ENCODE measurements at regions not wholly inside any gene's neighbourhood (a gene's known extent, or its start where the extent isn't known, plus 50 kb on each side); places are given as distances from the start of the nearest gene placed in this dataset.
"Not testable (repeated sequence)": the region's sequence is repeated elsewhere in the genome, so short reads cannot be mapped to it uniquely, and the experiment has no call there.

DNA sequence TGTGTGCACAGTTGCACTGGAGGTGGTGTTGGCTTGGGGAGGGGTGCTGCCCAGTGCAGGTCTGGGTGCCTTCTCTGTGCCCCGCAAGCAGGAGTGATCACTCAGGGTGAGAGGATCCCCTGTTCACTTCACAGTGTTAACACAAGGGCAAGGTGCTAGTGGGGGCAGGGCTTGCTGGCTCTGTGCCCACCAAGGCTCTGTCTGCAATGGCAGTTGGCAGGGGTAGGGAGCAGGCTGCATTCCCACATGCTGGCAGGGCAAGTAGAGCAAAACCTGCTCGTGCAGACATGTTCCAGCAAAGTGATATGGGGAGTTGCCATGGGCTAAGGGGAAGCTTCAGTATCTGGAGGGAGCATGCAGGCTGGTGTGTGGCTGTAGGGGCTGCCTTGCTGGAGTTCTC is 428.0 kb downstream of the ZNF674 start:
- TF ChIP-seq, protein P1, sequence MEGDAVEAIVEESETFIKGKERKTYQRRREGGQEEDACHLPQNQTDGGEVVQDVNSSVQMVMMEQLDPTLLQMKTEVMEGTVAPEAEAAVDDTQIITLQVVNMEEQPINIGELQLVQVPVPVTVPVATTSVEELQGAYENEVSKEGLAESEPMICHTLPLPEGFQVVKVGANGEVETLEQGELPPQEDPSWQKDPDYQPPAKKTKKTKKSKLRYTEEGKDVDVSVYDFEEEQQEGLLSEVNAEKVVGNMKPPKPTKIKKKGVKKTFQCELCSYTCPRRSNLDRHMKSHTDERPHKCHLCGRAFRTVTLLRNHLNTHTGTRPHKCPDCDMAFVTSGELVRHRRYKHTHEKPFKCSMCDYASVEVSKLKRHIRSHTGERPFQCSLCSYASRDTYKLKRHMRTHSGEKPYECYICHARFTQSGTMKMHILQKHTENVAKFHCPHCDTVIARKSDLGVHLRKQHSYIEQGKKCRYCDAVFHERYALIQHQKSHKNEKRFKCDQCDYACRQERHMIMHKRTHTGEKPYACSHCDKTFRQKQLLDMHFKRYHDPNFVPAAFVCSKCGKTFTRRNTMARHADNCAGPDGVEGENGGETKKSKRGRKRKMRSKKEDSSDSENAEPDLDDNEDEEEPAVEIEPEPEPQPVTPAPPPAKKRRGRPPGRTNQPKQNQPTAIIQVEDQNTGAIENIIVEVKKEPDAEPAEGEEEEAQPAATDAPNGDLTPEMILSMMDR (IDR thresholded peaks at IDR 0.05; ENCODE audit: insufficient read depth, low read length), result no peak
- H3K4me3 ChIP-seq (ENCODE audit: low read depth, low read length), result no peak overlapping the region
- DNase-seq (ENCODE audit: low read depth), result no peak

DNA sequence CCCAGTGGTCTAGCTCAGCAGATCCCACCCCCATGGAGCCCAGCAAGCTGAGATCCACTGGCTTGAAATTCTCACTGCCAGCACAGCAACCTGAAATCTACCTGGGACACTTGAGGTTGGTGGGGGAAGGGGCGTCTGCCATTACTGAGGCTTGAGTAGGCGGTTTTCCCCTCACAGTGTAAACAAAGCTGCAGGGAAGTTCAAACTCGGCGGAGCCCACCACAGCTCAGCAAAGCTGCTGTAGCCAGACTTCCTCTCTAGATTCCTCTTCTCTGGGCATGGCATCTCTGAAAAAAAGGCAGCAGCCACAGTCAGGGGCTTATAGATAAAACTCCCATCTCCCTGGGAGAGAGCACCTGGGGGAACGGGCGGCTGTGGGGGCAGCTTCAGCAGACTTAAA is 457.9 kb downstream of the ZNF674 start:
- not testable (repeated sequence) for H3K4me3 ChIP-seq (ENCODE audit: low read depth, low read length); DNase-seq (ENCODE audit: low read depth)

DNA sequence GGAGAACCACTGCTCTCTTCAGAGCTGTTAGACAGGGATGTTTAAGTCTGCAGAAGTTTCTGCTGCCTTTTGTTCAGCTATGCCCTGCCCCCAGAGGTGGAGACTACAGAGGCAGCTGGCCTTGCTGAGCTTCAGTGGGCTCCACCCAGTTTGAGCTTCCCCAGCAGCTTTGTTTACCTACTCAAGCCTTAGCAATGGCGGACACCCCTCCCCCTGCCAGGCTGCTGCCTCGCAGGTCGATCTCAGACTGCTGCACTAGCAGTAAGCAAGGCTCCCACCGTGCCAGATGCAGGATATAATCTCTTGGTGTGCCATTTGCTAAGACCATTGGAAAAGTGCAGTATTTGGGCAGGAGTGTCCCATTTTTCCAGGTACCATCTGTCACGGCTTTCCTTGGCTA is 465.1 kb downstream of the ZNF674 start:
- not testable (repeated sequence) for H3K4me3 ChIP-seq (ENCODE audit: low read depth, low read length); DNase-seq (ENCODE audit: low read depth)

DNA sequence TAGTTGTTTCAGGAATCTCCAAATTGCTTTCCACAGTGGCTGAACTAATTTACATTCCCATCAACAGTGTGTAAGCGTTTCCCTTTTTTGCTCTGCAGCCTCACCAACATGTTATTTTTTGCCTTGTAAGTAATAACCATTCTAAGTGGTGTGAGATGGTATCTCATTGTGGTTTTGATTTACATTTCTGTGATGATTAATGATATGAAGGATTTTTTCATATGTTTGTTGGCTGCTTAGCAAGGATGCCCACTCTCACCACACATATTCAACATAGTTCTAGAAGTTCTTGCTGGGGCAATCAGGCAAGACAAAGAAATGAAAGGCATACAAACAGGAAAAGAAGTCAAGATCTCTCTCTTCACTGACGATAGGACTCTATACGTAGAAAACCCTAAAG is 472.4 kb downstream of the ZNF674 start:
- H3K4me3 ChIP-seq (ENCODE audit: low read depth, low read length), result no peak overlapping the region
- TF ChIP-seq, protein P1 (IDR thresholded peaks at IDR 0.05; ENCODE audit: insufficient read depth, low read length), result no peak
- no peak for DNase-seq (ENCODE audit: low read depth)

DNA sequence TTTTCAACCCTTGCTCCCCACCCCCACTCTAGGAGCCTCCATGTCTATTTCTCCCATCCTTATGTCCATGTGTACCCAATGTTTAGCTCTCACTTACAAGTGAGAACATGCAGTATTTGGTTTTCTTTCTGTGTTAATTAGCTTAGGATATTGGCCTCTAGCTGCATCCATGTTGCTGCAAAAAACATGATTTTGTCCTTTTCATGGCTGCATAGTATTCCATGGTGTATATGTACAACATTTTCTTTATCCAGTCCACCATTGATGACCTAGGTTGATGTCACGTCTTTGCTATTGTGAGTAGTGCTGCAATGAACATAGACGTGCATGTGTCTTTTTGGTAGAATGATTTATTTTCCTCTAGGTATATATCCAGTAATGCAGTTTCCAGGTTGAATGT is 472.8 kb downstream of the ZNF674 start:
- no peak for DNase-seq (ENCODE audit: low read depth)
- no peak overlapping the region for H3K4me3 ChIP-seq (ENCODE audit: low read depth, low read length)
- TF ChIP-seq, protein P1 (IDR thresholded peaks at IDR 0.05; ENCODE audit: insufficient read depth, low read length), result no peak

DNA sequence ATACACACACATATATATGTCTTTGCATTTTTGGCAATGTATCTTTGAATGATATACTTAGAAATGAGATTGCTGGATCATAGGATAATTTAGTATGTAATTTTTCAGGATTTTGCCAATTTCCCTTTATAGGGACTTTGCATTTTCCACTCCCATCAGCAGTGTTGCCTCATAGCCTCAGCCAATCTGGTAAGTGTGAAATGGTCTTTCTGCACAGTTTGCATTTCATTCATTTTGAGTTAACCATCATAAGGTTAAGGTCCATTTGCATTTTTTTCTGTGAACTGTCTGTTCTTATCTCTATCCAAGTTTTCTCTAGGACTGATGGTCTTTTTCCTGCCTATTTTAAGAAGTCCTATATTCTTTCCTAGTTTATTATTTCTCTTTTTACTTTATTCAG is 474.8 kb downstream of the ZNF674 start:
- TF ChIP-seq, protein P1 (IDR thresholded peaks at IDR 0.05; ENCODE audit: insufficient read depth, low read length), result no peak
- DNase-seq (ENCODE audit: low read depth), result no peak
- H3K4me3 ChIP-seq (ENCODE audit: low read depth, low read length), result no peak overlapping the region

DNA sequence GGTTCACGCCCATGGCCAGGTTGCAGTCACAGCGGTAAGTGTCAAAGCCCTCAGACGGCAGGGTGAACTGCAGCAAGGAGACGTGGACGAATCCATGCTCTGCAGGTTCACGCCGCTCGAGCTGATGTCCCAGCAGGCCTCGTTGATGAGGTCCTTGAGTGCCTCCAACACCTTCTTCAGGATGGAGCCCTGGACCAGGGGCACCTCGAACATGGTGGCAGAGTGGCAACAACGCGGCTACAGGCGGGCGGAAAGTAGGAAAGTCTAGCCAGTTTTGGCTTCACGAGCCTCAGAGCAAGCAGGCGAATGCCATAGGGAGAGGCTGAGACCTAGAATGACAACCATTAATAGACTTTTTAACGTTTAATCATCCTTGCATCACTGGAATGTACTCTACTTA is 485.9 kb downstream of the ZNF674 start:
- DNase-seq (ENCODE audit: low read depth), result no peak
- TF ChIP-seq, protein P1 (IDR thresholded peaks at IDR 0.05; ENCODE audit: insufficient read depth, low read length), result no peak
- no peak overlapping the region for H3K4me3 ChIP-seq (ENCODE audit: low read depth, low read length)

DNA sequence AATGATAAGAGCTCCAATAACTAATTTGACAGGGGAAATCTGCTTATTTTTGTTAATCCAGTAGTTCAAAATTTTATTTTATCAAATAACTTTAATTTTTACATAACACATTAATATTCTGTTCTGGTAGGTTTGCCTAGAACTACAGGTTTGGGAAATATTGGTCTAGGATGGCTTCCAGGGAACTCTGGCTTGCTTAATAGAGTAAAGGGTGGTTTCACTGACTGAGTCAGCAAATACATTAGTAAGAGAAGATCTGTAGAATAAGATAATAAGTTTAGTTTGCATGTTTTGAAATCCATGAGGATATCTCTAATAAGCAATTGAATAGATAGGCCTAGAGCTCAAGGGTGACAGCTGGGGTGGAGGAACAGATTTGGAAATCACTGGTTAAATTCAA is 500.7 kb downstream of the ZNF674 start:
- TF ChIP-seq, protein P1 (IDR thresholded peaks at IDR 0.05; ENCODE audit: insufficient read depth, low read length), result no peak

More for the DNA sequence above, 500.7 kb downstream of the ZNF674 start:
- no peak overlapping the region for H3K4me3 ChIP-seq (ENCODE audit: low read depth, low read length)
- peak; percentile 4 for DNase-seq (ENCODE audit: low read depth)
